GM12878 (cell line): ENCODE measurements at regions not wholly inside any gene's neighbourhood (a gene's known extent, or its start where the extent isn't known, plus 50 kb on each side); places are given as distances from the start of the nearest gene placed in this dataset.

Experiments used
- ATAC-seq: fragments of 200-7000 bp; cut with Tn5 transposase; 3 replicates; pipeline ENCODE4 v1.9.1; 2020; ENCODE audit warnings: mild to moderate bottlenecking, moderate library complexity
- BruUV-seq: library from RNA; stranded (reverse); fragments of 400-500 nt; replicated peaks from 2 replicates; lab custom pipeline; 2021; lab: Mats Ljungman, UMichigan
- CTCF ChIA-PET: fragments of 300-600 bp; sonication (Branson Sonifier 250); formaldehyde crosslinking; extraction: SDS; loops from one replicate; lab custom pipeline; 2021; ENCODE audit warnings: inconsistent platforms; lab: Yijun Ruan, JAX
- POLR2A ChIA-PET: fragments of 350-600 bp; formaldehyde crosslinking; extraction: SDS; loops from one replicate; lab custom pipeline; 2021; ENCODE audit warnings: inconsistent platforms; lab: Charles Lee
- RAD21 ChIA-PET: fragments of 300-600 bp; sonication (Branson Sonifier 250); formaldehyde crosslinking; loops from one replicate; lab custom pipeline; 2023; ENCODE audit warnings: antibody characterized with exemption; ENCODE audit not compliant: unreplicated experiment; lab: Charles Lee
- SMC1A ChIA-PET: fragments of 300-600 bp; sonication (Branson Sonifier 250); formaldehyde crosslinking; loops from one replicate; lab custom pipeline; 2023; ENCODE audit not compliant: unreplicated experiment, uncharacterized antibody; lab: Charles Lee
- DNase-seq: peaks from one replicate; pipeline ENCODE4 v3.0.0-alpha.2; 2011; ENCODE audit warnings: low read depth, low spot score
- FAIRE-seq: peaks from 3 replicates; lab custom pipeline; 2011; peaks lifted over from hg19 to GRCh38; lab: Jason Lieb, UNC
- H2AFZ ChIP-seq: 2 replicates; pipeline ENCODE4 v1.6.0; 2011; ENCODE audit warnings: low read depth, low read length, control low read depth; ENCODE audit not compliant: control insufficient read depth
- H3K27ac ChIP-seq: 2 replicates; pipeline ENCODE4 v1.5.1; 2011; ENCODE audit warnings: control low read depth; ENCODE audit not compliant: control insufficient read depth, insufficient read depth
- H3K27me3 ChIP-seq, 2 experiments: replicated peaks in 1 of 2; 2 replicates each; pipeline versions ENCODE4 v1.6.0 to v1.6.1; 2011; ENCODE audit warnings: low read length in 1 of 2; ENCODE audit not compliant: control insufficient read depth in 2 of 2, insufficient read depth in 2 of 2
- H3K36me3 ChIP-seq, 2 experiments: 2 replicates each; pipeline ENCODE4 v1.5.1; 2011; ENCODE audit warnings: low read length in 1 of 2; ENCODE audit not compliant: control insufficient read depth in 2 of 2, insufficient read depth in 2 of 2
- H3K4me1 ChIP-seq: 2 replicates; pipeline ENCODE4 v1.6.1; 2011; ENCODE audit warnings: mild to moderate bottlenecking, low read length, moderate library complexity, mixed read lengths; ENCODE audit not compliant: control insufficient read depth, insufficient read depth
- H3K4me2 ChIP-seq: 2 replicates; pipeline ENCODE4 v1.6.0; 2011; ENCODE audit warnings: control low read depth; ENCODE audit not compliant: control insufficient read depth, insufficient read depth
- H3K4me3 ChIP-seq: fragments of 200-600 bp; sonication (generic); 2 replicates; pipeline ENCODE4 v1.5.1; 2016
- H3K79me2 ChIP-seq: 2 replicates; pipeline ENCODE4 v1.6.0; 2011; ENCODE audit warnings: low read length; ENCODE audit not compliant: control insufficient read depth, insufficient read depth
- H3K9ac ChIP-seq: 2 replicates; pipeline ENCODE4 v1.8.0; 2011; ENCODE audit warnings: low read length, control low read depth, mixed read lengths; ENCODE audit not compliant: control insufficient read depth, insufficient read depth
- H3K9me3 ChIP-seq: replicated peaks from 3 replicates; pipeline ENCODE4 v1.5.1; 2011; ENCODE audit warnings: mild to moderate bottlenecking, low read length; ENCODE audit not compliant: control insufficient read depth, insufficient read depth
- H4K20me1 ChIP-seq: 2 replicates; pipeline ENCODE4 v1.6.0; 2011; ENCODE audit not compliant: control insufficient read depth, insufficient read depth
- CREB1 ChIP-seq: IDR thresholded peaks from 2 replicates; pipeline ENCODE4 v1.6.1; 2012; ENCODE audit warnings: low read depth, mild to moderate bottlenecking, inconsistent platforms
- EP300 ChIP-seq, 2 experiments: fragments of 150-350 bp in 1 of 2; IDR thresholded peaks; 2 replicates each; pipeline ENCODE4 v1.6.1; 2011 to 2012; ENCODE audit warnings: low read depth in 2 of 2, low read length in 2 of 2, borderline replicate concordance in 1 of 2, improper control_type of control experiment in 1 of 2, inconsistent platforms in 1 of 2; ENCODE audit not compliant: control insufficient read depth in 1 of 2
- HCFC1 ChIP-seq: fragments of 150-350 bp; IDR thresholded peaks from 2 replicates; pipeline ENCODE4 v1.6.1; 2014; ENCODE audit warnings: low read length
- NBN ChIP-seq: fragments of 450-650 bp; IDR thresholded peaks from 2 replicates; pipeline ENCODE4 v1.6.1; 2016
- NFIC ChIP-seq: IDR thresholded peaks from 2 replicates; pipeline ENCODE4 v1.6.1; 2012; ENCODE audit warnings: low read depth, mild to moderate bottlenecking, inconsistent platforms, low read length, moderate library complexity
- NFYB ChIP-seq: IDR thresholded peaks from 2 replicates; pipeline ENCODE4 v1.6.1; 2011; ENCODE audit warnings: low read depth, mild to moderate bottlenecking, low read length, improper control_type of control experiment, moderate library complexity; ENCODE audit not compliant: insufficient read depth
- POLR2A ChIP-seq: IDR thresholded peaks from 2 replicates; pipeline ENCODE4 v1.6.1; 2011; ENCODE audit warnings: low read depth, mild to moderate bottlenecking, low read length
- POU2F2 ChIP-seq: IDR thresholded peaks from 3 replicates; pipeline ENCODE4 v1.6.1; 2011; ENCODE audit warnings: low read depth, mild to moderate bottlenecking, low read length, borderline replicate concordance
- SRF ChIP-seq, 2 experiments: IDR thresholded peaks; 2 replicates each; pipeline ENCODE4 v1.6.1; 2011; ENCODE audit warnings: low read depth in 2 of 2, low read length in 2 of 2, mild to moderate bottlenecking in 1 of 2, moderate library complexity in 1 of 2
- ZBTB4 ChIP-seq: fragments of 450-650 bp; formaldehyde crosslinking; IDR thresholded peaks from 2 replicates; pipeline ENCODE4 v1.4.0; 2022; ENCODE audit warnings: mild to moderate bottlenecking, moderate library complexity
- ZNF274 ChIP-seq: IDR thresholded peaks from one replicate; pipeline ENCODE4 v1.8.0; 2011; ENCODE audit not compliant: insufficient read length, insufficient read depth
- whole genome bisulfite sequencing: methylation state at CpG from one replicate; pipeline ENCODE4 v1.1.6; 2016; ENCODE audit warnings: low lambda C conversion rate; ENCODE audit not compliant: insufficient replicate concordance, insufficient coverage; ENCODE audit errors: missing lambda C conversion rate; 5-methylcytosine and 5-hydroxymethylcytosine counted together
- in situ Hi-C: fragments of 300-500 bp; cut with MboI; formaldehyde crosslinking; loops from 9 replicates; pipeline ENCODE4 v1.14.3; 2018; ENCODE audit warnings: mixed read lengths
- intact Hi-C: fragments of 100-400 bp; cut with micrococcal nuclease; formaldehyde crosslinking; loops from one replicate; pipeline ENCODE4 v1.14.2; 2022; ENCODE audit not compliant: unreplicated experiment
- TF ChIP-seq, protein P1 (sequence below): fragments of 450-650 bp; IDR thresholded peaks from 2 replicates; pipeline ENCODE4 v1.6.1; 2018; ENCODE audit warnings: mild to moderate bottlenecking, low read depth, moderate library complexity; ENCODE audit not compliant: partially characterized antibody
- TF ChIP-seq, protein P2 (sequence below): IDR thresholded peaks from 2 replicates; pipeline ENCODE4 v1.6.1; 2012; ENCODE audit warnings: low read depth, low read length, improper control_type of control experiment
- TF ChIP-seq, protein P3 (sequence below): fragments of 450-650 bp; IDR thresholded peaks from 2 replicates; pipeline ENCODE4 v1.6.1; 2018; ENCODE audit warnings: borderline replicate concordance, mild to moderate bottlenecking; ENCODE audit not compliant: partially characterized antibody

DNA sequence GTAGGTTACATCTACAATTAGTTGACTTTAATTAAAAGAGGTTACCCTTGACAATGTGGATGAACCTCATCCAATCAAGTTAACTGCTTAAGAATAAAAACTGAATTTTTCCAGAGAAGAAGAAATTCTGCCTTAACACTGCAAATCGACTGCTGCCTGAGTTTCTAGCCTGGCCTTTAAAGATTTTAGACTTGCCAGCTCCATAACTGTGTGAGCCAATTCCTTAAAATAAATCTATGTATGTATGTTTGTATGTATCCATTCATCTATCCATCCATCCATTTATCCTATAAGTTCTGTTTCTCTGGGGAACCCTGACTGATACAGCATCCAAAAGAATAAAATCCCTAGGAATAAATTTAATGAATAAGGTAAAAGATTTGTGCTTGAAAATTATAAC lies 136.1 kb downstream of the TMEM38B start:
- Histone ChIP-seq H2AFZ (no peak overlapping the region), H3K27ac (no peak overlapping the region), H3K9ac (no peak overlapping the region), H3K9me3 (no peaks in the 10 kb centered on the region), H4K20me1 (no peaks in the 10 kb centered on the region), H3K36me3 (no peaks in the 10 kb centered on the region), H3K27me3 (no peaks in the 10 kb centered on the region), H3K4me2 (no peak overlapping the region), H3K4me3 (no peak overlapping the region), H3K79me2 (no peaks in the 10 kb centered on the region), H3K4me1 (no peaks in the 10 kb centered on the region)
- BruUV-seq, result no TSS peak
- CTCF ChIA-PET, result no interaction called here
- FAIRE-seq (no peak), ATAC-seq (no peak), DNase-seq (no peak)
- in situ Hi-C loops, result no loop called here
- 0% methylated on average over 1 of the region's 1 CpG for WGBS
- SMC1A ChIA-PET, result no interaction called here
- POLR2A ChIA-PET, result no interaction called here
- RAD21 ChIA-PET, result no interaction called here
- intact Hi-C loops, result no loop called here
- no peak for TF ChIP-seq POLR2A
- TF ChIP-seq CREB1, result no peak
- no peak for TF ChIP-seq EP300 (IDR thresholded peaks at IDR 0.05; ENCODE audit: borderline replicate concordance in 1 of 2, control insufficient read depth in 1 of 2, low read depth in 2 of 2, low read length in 2 of 2)
- TF ChIP-seq SRF (IDR thresholded peaks at IDR 0.05; ENCODE audit: low read depth in 2 of 2, low read length in 2 of 2), result no peak
- no peak for TF ChIP-seq ZBTB4
- TF ChIP-seq ZNF274, result no peak
- TF ChIP-seq NFYB, result no peak
- no peak for TF ChIP-seq NBN
- TF ChIP-seq, protein P1, sequence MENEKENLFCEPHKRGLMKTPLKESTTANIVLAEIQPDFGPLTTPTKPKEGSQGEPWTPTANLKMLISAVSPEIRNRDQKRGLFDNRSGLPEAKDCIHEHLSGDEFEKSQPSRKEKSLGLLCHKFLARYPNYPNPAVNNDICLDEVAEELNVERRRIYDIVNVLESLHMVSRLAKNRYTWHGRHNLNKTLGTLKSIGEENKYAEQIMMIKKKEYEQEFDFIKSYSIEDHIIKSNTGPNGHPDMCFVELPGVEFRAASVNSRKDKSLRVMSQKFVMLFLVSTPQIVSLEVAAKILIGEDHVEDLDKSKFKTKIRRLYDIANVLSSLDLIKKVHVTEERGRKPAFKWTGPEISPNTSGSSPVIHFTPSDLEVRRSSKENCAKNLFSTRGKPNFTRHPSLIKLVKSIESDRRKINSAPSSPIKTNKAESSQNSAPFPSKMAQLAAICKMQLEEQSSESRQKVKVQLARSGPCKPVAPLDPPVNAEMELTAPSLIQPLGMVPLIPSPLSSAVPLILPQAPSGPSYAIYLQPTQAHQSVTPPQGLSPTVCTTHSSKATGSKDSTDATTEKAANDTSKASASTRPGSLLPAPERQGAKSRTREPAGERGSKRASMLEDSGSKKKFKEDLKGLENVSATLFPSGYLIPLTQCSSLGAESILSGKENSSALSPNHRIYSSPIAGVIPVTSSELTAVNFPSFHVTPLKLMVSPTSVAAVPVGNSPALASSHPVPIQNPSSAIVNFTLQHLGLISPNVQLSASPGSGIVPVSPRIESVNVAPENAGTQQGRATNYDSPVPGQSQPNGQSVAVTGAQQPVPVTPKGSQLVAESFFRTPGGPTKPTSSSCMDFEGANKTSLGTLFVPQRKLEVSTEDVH, result no peak
- TF ChIP-seq, protein P2, sequence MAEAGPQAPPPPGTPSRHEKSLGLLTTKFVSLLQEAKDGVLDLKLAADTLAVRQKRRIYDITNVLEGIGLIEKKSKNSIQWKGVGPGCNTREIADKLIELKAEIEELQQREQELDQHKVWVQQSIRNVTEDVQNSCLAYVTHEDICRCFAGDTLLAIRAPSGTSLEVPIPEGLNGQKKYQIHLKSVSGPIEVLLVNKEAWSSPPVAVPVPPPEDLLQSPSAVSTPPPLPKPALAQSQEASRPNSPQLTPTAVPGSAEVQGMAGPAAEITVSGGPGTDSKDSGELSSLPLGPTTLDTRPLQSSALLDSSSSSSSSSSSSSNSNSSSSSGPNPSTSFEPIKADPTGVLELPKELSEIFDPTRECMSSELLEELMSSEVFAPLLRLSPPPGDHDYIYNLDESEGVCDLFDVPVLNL, result no peak
- no peak for TF ChIP-seq NFIC
- no peak for TF ChIP-seq POU2F2
- TF ChIP-seq HCFC1, result no peak
- TF ChIP-seq, protein P3, sequence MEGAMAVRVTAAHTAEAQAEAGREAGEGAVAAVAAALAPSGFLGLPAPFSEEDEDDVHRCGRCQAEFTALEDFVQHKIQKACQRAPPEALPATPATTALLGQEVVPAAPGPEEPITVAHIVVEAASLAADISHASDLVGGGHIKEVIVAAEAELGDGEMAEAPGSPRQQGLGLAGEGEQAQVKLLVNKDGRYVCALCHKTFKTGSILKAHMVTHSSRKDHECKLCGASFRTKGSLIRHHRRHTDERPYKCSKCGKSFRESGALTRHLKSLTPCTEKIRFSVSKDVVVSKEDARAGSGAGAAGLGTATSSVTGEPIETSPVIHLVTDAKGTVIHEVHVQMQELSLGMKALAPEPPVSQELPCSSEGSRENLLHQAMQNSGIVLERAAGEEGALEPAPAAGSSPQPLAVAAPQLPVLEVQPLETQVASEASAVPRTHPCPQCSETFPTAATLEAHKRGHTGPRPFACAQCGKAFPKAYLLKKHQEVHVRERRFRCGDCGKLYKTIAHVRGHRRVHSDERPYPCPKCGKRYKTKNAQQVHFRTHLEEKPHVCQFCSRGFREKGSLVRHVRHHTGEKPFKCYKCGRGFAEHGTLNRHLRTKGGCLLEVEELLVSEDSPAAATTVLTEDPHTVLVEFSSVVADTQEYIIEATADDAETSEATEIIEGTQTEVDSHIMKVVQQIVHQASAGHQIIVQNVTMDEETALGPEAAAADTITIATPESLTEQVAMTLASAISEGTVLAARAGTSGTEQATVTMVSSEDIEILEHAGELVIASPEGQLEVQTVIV, result no peak
